Activated naive CD4-positive, alpha-beta T cell (primary cell): ENCODE measurements at regions not wholly inside any gene's neighbourhood (a gene's known extent, or its start where the extent isn't known, plus 50 kb on each side); places are given as distances from the start of the nearest gene placed in this dataset.
"Not testable (repeated sequence)": the region's sequence is repeated elsewhere in the genome, so short reads cannot be mapped to it uniquely, and the experiment has no call there.

ENCODE experiments used
- DNase-seq, 4 experiments: peaks; one replicate each; lab custom pipeline; 2025; lab: John Stamatoyannopoulos, UW

DNA sequence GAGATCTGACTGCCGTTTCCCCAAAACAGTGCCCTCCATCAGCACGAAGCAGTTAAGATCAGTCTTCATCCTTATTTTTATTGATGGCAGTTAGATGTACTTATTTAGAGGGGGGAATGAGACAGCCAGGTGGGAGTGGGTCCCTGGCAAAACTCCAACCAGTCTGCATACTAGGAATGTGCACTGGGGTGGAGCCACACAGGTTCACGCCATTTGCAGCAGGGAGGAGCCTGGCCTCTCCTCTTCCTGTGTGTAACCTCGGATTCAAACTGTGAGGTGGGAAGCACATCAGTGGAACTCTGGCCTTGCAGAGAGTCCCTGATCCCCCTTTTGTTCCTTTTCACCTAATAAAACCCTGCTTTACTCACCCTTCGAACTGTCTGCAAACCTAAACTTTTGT lies 987.7 kb upstream of the GRIA3 start:
- DNase-seq, result no peak

DNA sequence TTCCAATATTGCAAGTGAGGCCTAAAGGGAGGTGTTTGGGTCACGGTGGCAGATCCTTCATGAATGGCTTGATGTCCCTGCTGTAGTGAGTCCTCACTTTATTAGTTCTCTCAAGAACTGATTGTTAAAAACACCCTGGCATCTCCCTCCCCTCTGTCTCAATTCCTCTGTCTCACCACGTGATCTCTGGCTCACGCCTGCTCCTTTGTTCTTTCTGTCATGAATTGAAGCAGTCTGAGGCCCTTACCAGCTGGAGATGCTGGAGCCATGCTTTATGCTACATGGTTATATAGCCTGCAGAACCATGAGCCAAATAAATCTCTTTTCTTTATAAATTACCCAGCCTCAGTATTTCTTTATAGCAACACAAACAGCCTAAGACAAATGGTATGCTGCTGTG lies 980.7 kb upstream of the GRIA3 start:
- no peak for DNase-seq

DNA sequence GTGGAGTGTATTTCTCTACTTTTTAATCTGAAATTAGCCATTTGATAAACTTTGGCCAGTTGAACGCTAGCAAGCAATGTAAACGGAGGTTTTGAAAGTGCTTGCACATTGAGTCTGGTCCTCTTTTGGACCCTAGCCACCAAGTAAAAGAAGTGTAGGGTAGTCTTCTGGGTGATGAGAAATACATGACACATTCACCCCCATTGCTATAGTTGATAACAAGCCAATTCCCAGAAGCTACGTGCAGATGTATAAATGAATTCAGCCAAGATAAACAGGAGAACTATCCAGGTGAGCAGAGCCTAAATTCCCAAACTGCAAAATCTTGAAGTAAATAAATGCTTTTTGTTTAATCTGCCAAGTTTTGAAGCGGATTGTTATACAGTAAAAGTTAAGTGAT lies 965.4 kb upstream of the GRIA3 start:
- no peak for DNase-seq

DNA sequence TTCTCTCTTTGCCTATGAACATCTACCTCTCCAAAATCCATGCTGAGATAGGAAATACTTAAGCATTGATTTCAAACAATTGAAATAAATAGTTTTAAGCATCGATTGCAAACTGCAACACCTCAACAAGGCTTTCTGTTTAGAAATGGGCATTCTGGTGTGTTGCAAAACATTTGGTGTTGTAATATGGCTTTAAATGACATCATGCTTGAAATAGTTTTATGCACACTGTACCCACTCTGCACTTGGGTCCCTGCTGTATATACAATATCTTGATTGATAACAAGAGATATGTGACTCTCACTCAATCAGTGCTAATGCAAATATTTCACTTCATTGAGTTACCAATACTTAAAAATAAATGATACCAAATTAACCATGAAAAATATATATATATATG lies 964.9 kb upstream of the GRIA3 start:
- DNase-seq, result no peak

DNA sequence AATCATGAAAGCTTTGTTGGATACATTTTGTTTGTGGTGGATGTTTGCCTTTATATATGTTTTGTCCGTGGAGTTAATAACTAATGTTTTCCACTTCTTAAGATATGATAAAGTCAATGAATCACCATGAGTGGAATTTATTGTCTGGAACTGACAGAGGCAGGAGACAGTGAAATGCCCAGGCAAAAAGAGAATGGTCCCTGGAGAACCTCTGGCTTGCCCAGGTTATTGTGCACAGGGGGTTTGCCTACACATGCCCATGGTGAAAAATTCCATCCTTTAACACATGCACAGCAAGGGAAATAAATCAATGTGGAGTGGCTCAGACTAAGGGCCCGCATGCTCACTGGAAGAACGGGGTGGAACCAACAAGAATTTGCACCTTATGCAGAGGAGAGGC lies 964.3 kb upstream of the GRIA3 start:
- no peak for DNase-seq

DNA sequence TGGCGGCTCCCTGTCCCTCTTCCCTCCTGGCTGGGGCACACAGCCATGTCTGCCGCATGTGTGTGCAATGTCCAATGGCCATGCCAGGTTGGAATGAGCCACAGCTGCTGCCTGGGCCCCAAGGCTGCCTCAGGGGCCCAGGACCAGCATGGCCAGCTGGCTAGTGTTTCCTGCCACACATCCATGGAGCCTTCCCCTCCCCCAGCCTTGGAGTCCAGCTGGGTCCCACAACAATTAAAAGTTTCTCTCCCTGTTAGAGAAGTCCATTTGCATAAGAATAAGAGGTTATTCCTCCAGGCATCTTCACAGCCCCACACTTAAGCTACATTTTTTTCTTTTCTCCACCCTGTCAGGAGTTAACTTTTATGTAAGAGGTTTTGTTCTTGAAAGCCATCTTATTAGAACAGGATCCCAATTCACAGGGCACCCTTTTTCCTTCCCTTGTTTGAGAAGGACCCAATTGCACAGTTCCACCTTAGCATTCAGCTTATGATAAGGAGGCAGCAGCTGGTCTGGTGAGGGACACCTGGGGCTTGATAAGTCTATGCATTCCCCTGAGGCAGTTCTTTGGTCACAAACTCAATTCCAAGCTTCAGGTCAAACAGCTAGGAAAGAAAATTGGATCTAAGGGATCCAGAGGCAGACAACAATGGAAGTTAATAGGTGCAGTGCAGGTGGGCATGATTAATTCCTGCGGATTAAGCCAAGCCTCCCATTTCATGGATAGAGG lies 963.3 kb upstream of the GRIA3 start:
- DNase-seq, result no peak

DNA sequence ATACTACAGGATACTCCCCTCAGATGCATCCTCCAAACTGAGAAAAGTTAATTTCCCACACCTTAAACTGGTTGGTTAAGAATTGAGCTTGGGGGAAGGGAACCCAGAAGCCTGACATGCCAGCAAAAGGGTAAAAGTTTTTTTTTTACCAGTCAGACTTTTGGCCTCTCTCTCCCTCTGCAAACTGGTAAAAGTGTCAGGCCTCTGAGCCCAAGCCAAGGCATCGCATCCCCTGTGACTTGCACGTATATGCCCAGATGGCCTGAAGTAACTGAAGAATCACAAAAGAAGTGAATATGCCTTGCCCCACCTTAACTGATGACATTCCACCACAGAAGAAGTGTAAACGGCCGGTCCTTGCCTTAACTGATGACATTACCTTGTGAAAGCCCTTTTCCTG lies 962.3 kb upstream of the GRIA3 start:
- DNase-seq, result not testable (repeated sequence)

DNA sequence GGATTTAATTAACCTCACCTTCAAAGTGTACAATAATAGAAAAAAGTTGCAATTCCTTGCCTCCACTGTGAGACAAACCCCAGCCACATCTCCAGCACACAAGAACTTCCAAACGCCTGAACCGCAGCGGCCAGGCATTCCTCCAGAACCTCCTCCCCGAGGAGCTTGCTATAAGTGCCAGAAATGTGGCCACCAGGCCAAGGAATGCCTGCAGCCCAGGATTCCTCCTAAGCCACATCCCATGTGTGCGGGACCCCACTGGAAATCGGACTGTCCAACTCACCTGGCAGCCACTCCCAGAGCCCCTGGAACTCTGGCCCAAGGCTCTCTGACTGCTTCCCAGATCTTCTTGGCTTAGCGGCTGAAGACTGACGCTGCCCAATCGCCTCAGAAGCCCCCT lies 959.9 kb upstream of the GRIA3 start:
- not testable (repeated sequence) for DNase-seq

DNA sequence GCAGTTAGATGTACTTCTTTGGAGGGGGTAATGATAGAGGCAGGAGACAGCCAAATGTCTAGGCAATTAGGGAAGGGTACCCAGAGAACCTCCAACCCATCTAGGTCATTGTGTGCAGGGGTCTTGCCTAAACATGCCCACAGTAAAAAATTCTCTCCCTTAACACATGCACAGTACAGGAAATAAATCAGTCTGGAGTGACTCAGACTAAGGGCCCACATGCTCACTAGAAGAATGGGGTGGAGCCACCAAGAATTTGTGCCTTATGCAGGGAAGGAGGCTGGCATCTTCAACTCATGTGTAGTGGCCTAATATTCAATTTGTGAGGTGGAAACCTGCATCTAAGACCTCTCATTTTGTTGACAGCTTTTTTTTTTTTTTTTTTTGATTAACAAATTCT lies 945.3 kb upstream of the GRIA3 start:
- no peak for DNase-seq

DNA sequence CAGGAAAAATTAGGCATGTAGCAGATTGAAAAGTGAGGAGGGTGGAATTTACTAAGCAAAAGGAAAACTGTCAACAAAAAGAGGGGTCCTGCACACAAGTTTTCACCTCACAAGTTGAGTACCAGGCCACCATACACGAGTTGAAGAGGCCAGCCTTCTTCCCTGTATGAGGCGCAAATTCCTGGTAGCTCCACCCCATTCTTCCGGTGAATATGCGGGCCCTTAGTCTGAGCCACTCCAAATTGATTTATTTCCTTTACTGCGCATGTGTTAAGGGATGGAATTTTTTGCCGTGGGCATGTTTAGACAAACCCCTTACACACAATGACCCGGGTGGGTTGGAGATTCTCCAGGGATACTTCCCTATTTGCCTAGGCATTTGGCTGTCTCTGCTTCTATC lies 942.1 kb upstream of the GRIA3 start:
- DNase-seq, result no peak

DNA sequence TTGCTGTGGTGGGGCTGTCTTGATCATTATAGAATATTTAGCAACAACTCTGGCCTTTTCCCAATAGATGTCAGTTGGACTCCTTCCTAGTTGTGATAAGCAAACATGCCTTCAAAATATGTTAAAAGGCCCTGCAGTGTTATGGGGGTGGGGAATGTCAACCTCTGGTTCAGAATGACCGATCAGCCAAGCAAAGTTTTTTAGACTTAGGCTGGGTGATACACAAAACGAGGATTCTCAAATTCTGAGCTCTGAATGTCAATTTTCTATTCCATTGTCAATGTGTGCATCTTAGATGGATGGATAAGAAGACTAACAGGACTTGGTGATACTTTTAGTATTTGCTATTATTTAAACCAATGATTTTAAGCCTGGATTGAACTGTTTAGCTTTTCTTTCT lies 940.0 kb upstream of the GRIA3 start:
- DNase-seq, result no peak

DNA sequence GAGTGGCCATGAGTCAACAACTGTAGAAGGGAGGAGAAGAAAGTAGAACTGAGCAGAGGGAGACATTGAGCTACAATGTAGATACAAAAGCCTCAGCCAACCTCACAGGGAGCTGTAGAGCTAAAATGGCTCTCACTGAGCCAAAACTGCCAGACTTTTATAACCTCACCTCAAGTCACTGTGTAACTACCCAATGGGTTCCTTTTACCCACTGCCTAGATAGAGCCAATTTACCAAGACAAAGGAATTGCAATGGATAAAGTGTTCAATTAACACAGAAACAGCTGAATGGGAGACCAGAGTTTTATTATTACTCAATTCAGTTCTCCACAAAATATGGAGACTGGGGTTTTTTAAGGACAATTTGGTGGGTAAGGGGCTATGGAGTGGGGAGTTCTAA lies 938.9 kb upstream of the GRIA3 start:
- DNase-seq, result no peak

DNA sequence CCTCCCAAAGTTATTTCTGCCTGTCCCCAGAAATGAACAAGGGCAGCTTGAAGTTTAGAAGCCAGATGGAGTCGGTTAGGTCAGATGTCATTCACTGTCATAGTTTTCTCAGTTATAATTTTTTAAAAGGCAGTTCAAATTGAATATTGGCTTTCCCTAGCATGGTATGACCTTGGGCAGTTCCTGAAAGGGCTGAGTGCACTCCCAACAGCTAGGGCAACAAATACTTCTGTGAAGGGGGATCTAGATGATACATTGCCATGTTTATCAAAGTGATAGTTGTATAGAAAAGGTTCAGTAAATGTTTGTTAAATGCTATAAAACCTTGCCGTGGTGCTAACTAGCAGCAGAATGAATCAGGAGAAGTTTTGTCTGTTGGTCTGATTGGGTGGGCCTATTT lies 938.1 kb upstream of the GRIA3 start:
- no peak for DNase-seq

DNA sequence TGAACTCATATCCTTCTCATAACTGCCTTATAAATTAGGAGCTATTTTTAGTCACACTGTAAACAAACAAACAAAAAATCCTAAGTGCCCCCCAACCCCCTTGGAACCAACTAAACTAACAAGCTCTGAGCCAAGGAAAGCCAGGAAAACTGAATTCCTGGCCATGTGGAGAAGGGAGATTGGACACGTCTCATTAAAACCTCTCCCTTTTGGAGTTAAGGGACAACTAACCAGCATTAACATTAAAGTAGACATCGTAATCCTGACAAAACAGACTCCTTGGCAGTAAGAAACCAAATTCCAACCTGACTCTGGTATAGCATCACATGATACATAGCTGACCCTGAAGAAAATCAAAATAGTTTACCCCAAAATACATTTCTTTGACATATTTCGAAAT lies 937.1 kb upstream of the GRIA3 start:
- no peak for DNase-seq

DNA sequence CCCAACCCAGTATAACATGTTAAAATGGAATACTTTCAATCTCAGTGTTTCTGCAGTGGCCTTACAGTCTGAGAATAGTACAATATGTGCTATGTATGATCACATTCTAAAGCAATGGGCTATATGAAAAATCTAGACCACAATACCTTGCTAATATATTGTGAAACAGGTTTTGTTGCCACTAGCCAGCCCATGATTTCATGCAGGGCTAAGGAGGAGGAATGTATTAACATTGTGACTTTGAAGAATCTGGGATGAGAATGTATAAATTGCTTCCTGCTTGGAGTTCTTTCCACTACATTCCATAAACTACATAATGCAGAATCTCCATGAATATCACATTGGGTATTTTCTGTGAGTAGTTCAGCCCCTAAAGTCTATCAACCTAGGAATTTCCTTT lies 935.4 kb upstream of the GRIA3 start:
- DNase-seq, result no peak

DNA sequence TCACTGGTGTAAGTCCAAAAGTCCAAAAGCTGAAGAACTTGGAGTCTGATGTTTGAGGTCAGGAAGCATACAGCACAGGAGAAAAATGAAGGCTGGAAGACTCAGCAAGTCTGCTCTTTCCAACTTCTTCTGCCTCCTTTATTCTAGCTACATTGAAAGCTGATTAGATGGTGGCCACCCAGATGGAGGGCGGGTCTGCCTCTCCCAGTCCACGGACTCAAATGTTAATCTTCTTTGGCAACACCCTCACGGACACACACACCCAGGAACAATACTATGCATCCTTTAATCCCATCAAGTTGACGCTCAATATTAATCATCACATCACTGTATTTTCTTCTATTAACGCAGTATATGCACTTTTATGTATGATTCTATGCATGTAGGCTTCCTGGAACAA lies 931.6 kb upstream of the GRIA3 start:
- DNase-seq, result no peak

DNA sequence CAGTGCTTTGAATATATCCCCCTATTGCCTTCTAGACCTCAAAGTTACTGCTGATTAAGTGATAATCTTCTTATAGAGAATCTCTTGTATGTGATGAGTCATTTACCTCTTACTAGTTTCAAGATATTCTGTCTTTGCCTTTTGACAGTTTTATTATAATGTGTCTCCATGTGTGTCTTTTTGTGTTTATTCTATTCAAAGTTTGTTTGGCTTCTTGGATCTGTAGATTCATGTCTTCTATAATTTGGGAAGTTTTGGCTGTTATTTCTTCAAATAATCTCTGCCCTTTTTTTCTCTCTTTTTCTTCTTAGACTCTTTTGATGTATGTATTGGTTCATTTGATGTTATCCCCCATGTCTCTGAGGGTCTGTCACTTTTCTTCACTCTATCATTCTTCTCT lies 915.7 kb upstream of the GRIA3 start:
- DNase-seq, result no peak

DNA sequence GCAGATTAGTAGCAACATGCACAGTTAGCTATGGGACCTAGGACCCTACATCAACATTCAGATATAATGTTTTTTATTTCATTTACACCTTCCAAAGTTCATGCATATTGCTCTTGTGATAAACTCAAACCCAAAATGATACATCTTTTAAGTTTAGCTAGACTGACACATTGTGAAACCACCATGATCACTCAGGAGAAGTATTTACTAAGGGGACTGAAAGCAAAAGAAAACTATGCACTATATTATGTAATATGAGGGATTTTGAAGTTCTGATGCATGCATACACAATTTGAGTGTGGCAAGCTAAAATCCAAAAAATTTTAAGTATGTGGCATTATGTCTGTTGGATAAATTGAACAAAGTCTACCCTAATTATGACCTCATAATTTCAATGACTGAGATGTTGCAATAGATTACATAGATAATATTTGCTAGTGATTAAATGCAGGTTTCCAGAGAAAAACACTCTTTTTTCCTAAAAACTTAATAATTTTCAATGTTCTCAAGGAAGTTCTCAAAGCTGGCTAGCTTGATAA lies 914.8 kb upstream of the GRIA3 start:
- no peak for DNase-seq

DNA sequence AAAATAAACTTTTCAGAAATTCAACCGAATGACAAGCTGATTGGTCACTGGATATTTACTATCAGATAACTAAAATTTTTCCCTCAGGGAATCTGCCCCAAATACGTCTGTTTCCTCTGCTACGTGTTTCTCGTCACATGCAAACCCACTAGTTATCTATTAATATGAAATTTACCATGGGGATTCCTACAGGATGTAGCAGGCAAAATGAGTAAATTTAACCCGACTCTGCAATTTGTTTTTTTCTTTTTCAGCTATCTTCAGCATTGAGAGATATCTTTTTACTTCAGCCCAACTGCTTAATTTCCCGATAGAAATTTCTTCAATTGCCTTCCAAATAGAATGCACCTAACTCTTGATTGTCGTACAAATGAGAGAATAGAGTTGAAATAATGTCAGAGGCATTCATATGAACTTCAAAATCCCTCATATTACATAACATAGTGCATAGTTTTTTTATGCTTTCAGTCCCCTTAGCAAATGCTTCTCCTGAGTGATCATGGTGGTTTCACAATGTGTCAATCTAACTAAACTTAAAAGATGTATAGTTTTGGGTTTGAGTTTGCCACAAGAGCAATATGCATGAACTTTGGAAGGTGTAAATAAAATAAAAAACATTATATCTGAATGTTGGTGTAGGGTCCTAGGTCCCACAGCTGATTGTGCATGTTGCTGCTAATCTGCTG lies 913.1 kb upstream of the GRIA3 start:
- DNase-seq, result no peak

DNA sequence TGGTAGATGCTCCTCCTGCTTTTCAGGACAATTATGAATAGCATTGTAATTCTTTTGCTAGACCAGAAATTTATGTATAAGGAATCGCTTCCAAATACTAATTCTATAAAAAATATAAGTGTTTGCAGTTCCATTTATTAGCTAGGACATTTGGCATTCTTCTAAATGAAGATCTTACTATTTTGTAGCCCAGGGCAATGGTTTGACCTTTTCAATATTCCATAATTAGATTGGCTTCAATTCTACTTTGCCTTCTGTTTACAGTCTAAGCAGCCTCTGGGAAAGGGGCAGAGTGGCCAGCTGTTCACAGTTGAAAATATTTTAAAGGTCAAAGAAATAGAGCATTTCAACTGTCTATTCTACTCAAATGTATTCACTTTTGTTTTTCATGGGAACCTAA lies 912.1 kb upstream of the GRIA3 start:
- no peak for DNase-seq

DNA sequence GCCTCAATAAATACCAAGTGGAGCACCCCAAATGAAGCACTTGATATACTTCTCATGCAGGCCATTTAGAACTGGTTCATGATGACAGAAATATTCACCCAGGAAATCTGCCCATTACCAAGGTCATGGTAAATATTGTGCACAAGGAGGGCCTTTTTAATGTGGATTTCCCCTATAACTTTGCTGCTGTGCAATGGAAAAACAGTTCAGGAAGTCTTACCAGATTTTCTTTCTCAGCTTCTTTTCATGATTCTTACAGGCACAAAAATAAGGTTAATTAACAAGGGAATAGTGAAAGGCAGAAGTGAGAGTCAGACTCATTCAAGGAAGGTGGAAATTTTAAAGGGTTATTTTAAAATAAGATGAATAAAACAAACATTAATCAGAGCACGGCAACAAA lies 904.3 kb upstream of the GRIA3 start:
- DNase-seq, result no peak

DNA sequence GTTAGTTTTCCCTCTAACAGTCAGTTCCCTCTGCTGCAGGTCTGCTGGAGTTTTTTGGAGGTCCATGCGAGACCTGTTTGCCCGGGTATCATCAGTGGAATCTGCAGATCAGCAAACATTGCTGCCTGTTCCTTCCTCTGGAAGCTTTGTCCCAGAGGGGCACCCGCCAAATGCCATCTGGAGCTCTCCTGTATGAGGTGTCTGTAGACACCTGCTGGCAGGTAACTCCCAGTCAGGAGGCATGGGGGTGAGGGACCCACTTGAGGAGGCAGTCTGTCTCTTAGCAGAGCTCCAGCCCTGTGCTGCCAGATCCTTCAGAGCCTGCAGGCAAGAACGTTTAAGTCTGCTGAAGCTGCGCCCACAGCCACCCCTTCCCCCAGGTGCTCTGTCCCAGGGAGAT lies 884.3 kb upstream of the GRIA3 start:
- not testable (repeated sequence) for DNase-seq

DNA sequence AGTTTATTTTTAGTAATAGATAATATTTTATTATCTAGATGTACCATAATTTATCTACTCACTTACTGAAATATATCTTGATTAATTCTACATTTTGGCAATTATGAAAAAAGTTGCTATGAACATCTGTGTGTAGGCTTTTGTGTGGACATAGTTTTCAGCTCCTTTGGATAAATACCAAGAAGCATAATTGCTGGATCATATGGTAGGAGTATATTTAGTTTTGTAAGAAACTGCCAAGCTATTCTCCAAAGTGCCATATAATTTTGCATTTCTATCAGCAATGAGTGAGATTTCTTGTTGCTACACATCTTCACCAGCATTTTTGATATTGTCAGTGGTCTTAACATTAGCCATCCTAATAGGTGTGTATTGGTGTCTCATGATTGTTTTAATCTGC lies 882.6 kb upstream of the GRIA3 start:
- no peak for DNase-seq

DNA sequence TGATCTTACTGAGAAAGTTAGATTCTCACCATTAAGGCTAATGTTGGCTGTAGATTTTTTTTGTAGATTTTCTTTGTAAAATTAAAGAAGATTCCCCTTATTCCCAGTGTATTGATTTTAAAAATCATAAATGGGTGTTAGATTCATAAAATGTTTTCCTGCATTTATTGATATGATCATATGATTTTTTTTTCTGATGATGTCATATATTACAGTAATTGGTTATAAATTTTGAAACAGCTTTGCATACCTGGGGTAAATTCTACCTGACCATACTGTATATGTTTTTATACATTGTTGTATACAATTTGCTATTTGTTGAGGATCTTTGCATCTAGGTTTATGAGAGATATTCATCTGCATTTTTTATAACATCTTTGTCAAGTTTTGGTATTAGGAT lies 880.3 kb upstream of the GRIA3 start:
- DNase-seq, result no peak
